K562 (cell line): ENCODE measurements at regions not wholly inside any gene's neighbourhood (a gene's known extent, or its start where the extent isn't known, plus 50 kb on each side); places are given as distances from the start of the nearest gene placed in this dataset.

Source experiments
- CBFA2T2 ChIP-seq: fragments of 450-650 bp; conservative IDR thresholded peaks from 2 replicates; pipeline ENCODE4 v1.6.1; 2017; ENCODE audit warnings: mild to moderate bottlenecking
- CHD7 ChIP-seq: fragments of 200-600 bp; sonication (generic); IDR thresholded peaks from one replicate; pipeline ENCODE4 v1.6.1; 2012; ENCODE audit warnings: mild to moderate bottlenecking, low read depth, low read length, inconsistent platforms
- HDGF ChIP-seq: fragments of 450-650 bp; IDR thresholded peaks from 2 replicates; pipeline ENCODE4 v1.6.1; 2016
- HNRNPH1 ChIP-seq: fragments of 200-400 bp; formaldehyde crosslinking; optimal IDR thresholded peaks from 2 replicates; pipeline ENCODE3; 2017; ENCODE audit warnings: low read depth, mild to moderate bottlenecking, low read length, moderate library complexity
- NCOA1 ChIP-seq: fragments of 450-650 bp; IDR thresholded peaks from 2 replicates; pipeline ENCODE4 v1.6.1; 2016; ENCODE audit warnings: low read depth
- PML ChIP-seq: IDR thresholded peaks from 2 replicates; pipeline ENCODE4 v1.6.1; 2012; ENCODE audit warnings: low read length, inconsistent platforms
- TF ChIP-seq, protein P1 (sequence below), 2 experiments: fragments of 450-650 bp; IDR thresholded peaks; 2 replicates each; pipeline ENCODE4 v1.6.1; 2018; ENCODE audit warnings: mild to moderate bottlenecking in 2 of 2, low read depth in 1 of 2; ENCODE audit not compliant: partially characterized antibody in 2 of 2
- TF ChIP-seq, protein P2 (sequence below): fragments of 150-350 bp; IDR thresholded peaks from 2 replicates; pipeline ENCODE4 v1.6.1; 2014; ENCODE audit warnings: low read depth, mild to moderate bottlenecking, low read length, borderline replicate concordance

DNA sequence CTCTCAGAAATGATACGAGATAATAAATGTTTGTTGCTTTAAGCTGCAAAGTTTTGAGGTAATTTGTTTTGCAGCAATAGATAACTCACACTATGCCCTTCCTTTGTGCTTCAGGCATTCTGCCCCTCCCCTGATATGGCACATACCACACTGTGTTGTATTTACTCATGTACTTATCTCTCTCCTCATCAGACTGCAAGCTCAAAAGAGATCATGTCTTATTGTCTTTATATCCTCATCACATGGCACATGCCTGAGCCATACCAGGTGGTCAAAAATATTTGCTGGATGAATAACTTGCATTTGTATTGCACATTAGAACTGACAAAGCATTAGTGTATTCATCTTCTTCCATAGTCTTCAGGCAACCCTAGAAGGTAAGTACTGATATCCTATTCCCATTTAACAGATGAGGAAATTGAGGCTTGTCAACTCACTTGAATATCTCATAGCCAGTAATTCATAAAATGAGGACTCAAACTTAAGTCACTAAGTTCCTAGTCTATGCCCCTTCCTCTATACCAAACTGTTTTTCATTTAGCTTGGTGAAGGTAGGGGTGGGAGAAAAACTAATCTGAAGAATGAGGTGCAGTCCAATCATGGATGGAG is 83.9 kb upstream of the EED start (continued):
- TF ChIP-seq, protein P1, sequence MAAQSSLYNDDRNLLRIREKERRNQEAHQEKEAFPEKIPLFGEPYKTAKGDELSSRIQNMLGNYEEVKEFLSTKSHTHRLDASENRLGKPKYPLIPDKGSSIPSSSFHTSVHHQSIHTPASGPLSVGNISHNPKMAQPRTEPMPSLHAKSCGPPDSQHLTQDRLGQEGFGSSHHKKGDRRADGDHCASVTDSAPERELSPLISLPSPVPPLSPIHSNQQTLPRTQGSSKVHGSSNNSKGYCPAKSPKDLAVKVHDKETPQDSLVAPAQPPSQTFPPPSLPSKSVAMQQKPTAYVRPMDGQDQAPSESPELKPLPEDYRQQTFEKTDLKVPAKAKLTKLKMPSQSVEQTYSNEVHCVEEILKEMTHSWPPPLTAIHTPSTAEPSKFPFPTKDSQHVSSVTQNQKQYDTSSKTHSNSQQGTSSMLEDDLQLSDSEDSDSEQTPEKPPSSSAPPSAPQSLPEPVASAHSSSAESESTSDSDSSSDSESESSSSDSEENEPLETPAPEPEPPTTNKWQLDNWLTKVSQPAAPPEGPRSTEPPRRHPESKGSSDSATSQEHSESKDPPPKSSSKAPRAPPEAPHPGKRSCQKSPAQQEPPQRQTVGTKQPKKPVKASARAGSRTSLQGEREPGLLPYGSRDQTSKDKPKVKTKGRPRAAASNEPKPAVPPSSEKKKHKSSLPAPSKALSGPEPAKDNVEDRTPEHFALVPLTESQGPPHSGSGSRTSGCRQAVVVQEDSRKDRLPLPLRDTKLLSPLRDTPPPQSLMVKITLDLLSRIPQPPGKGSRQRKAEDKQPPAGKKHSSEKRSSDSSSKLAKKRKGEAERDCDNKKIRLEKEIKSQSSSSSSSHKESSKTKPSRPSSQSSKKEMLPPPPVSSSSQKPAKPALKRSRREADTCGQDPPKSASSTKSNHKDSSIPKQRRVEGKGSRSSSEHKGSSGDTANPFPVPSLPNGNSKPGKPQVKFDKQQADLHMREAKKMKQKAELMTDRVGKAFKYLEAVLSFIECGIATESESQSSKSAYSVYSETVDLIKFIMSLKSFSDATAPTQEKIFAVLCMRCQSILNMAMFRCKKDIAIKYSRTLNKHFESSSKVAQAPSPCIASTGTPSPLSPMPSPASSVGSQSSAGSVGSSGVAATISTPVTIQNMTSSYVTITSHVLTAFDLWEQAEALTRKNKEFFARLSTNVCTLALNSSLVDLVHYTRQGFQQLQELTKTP (IDR thresholded peaks at IDR 0.05; ENCODE audit: low read depth in 1 of 2, partially characterized antibody in 2 of 2) = no peak
- TF ChIP-seq CBFA2T2 = no peak
- no peak for TF ChIP-seq PML
- TF ChIP-seq HNRNPH1 = no peak
- no peak for TF ChIP-seq NCOA1
- TF ChIP-seq, protein P2, sequence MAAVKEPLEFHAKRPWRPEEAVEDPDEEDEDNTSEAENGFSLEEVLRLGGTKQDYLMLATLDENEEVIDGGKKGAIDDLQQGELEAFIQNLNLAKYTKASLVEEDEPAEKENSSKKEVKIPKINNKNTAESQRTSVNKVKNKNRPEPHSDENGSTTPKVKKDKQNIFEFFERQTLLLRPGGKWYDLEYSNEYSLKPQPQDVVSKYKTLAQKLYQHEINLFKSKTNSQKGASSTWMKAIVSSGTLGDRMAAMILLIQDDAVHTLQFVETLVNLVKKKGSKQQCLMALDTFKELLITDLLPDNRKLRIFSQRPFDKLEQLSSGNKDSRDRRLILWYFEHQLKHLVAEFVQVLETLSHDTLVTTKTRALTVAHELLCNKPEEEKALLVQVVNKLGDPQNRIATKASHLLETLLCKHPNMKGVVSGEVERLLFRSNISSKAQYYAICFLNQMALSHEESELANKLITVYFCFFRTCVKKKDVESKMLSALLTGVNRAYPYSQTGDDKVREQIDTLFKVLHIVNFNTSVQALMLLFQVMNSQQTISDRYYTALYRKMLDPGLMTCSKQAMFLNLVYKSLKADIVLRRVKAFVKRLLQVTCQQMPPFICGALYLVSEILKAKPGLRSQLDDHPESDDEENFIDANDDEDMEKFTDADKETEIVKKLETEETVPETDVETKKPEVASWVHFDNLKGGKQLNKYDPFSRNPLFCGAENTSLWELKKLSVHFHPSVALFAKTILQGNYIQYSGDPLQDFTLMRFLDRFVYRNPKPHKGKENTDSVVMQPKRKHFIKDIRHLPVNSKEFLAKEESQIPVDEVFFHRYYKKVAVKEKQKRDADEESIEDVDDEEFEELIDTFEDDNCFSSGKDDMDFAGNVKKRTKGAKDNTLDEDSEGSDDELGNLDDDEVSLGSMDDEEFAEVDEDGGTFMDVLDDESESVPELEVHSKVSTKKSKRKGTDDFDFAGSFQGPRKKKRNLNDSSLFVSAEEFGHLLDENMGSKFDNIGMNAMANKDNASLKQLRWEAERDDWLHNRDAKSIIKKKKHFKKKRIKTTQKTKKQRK = no peak
- TF ChIP-seq CHD7 = no peak
- TF ChIP-seq HDGF = peak; percentile 76; the same call in 1 of the 2 replicates
